ENCODE measurements at regions not wholly inside any gene's neighbourhood (a gene's known extent, or its start where the extent isn't known, plus 50 kb on each side); places are given as distances from the start of the nearest gene placed in this dataset.

DNA sequence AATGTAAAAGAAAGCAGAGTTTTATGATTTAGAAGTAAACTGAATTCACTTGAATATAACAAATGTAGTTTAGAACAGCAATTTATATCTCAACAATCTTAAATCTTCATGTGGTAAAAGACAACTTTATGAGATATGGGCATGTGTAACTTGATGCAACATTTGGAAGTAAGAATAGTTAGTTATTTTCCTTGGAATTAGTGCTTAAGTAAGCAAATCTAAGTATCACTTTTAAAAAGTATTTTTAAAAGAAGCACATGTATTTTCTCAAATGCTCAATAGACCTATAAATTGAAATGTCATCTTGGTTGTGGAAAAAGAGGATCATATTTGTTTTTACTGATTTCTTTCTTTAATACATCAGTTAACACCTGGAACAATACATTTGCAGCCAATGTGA is 340.3 kb upstream of the CDH6 start:
- Histone ChIP-seq H3K9me3 (ENCODE audit: low read length) (no peaks in the 10 kb centered on the region), H3K4me2 (ENCODE audit: low read length) (no peak overlapping the region), H3K27ac (ENCODE audit: low read depth, low read length, poor library complexity, severe bottlenecking) (no peak overlapping the region), H3K9me2 (ENCODE audit: insufficient read depth, low read length) (no peaks in the 10 kb centered on the region), H4K20me1 (ENCODE audit: insufficient read depth, low read length) (no peaks in the 10 kb centered on the region), H3K4me3 (ENCODE audit: low read depth, low read length, poor library complexity, severe bottlenecking) (no peak overlapping the region), H3K79me2 (ENCODE audit: insufficient read depth, low read depth, low read length) (no peaks in the 10 kb centered on the region), H2AFZ (ENCODE audit: low read length) (no peak overlapping the region), H3K36me3 (ENCODE audit: insufficient read depth, low read length) (no peaks in the 10 kb centered on the region), H3K4me1 (ENCODE audit: insufficient read depth, low read length, poor library complexity, severe bottlenecking) (no peaks in the 10 kb centered on the region)
- intact Hi-C loops (cut with micrococcal nuclease; ENCODE audit: unreplicated experiment) = no loop called here
- TF ChIP-seq, protein P1, sequence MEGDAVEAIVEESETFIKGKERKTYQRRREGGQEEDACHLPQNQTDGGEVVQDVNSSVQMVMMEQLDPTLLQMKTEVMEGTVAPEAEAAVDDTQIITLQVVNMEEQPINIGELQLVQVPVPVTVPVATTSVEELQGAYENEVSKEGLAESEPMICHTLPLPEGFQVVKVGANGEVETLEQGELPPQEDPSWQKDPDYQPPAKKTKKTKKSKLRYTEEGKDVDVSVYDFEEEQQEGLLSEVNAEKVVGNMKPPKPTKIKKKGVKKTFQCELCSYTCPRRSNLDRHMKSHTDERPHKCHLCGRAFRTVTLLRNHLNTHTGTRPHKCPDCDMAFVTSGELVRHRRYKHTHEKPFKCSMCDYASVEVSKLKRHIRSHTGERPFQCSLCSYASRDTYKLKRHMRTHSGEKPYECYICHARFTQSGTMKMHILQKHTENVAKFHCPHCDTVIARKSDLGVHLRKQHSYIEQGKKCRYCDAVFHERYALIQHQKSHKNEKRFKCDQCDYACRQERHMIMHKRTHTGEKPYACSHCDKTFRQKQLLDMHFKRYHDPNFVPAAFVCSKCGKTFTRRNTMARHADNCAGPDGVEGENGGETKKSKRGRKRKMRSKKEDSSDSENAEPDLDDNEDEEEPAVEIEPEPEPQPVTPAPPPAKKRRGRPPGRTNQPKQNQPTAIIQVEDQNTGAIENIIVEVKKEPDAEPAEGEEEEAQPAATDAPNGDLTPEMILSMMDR (conservative IDR thresholded peaks at IDR 0.05; ENCODE audit: low read length) = no peak
- TF ChIP-seq EZH2phosphoT487 (IDR thresholded peaks at IDR 0.05; ENCODE audit: borderline replicate concordance, low read depth, low read length) = no peak
- ChIA-PET POLR2A (no interaction called here), CTCF (ENCODE audit: unreplicated experiment) (no interaction called here)
- BruUV-seq (replicated peaks) = no TSS peak
- no peak for DNase-seq (ENCODE audit: low spot score)

DNA sequence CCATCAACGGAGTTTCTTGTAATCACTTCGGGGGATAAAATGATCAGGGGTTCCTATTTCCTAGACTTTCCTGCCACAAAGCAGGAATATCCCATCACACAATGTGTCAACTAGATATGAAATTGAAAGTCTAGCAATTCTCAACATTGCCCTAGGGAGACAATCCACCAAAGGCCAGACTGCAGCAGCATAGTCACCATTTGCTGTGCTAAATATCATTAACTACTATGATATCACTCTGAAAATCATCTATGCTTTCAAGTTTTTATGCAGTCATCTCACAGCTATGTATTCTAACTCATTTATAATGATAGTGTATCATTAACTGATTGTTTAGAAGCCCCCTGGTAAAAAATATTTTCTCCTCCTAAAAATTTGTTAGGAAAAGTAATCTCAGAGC is 342.6 kb upstream of the CDH6 start:
- no peaks in the 10 kb centered on the region for H3K9me3 ChIP-seq (ENCODE audit: low read length)
- intact Hi-C loops (cut with micrococcal nuclease; ENCODE audit: unreplicated experiment) = no loop called here
- no peaks in the 10 kb centered on the region for H4K20me1 ChIP-seq (ENCODE audit: insufficient read depth, low read length)
- no peaks in the 10 kb centered on the region for H3K4me1 ChIP-seq (ENCODE audit: insufficient read depth, low read length, poor library complexity, severe bottlenecking)
- H3K4me3 ChIP-seq (ENCODE audit: low read depth, low read length, poor library complexity, severe bottlenecking) = no peak overlapping the region
- CTCF ChIA-PET (ENCODE audit: unreplicated experiment) = no interaction called here
- POLR2A ChIA-PET = interaction anchor here (1.0 to 1.7 kb wide), 2 partner anchors 10 to 20 kb away, joined by 3 to 4 read pairs; no protein-coding TSS in a partner anchor
- H3K27ac ChIP-seq (ENCODE audit: low read depth, low read length, poor library complexity, severe bottlenecking) = no peak overlapping the region
- no peaks in the 10 kb centered on the region for H3K36me3 ChIP-seq (ENCODE audit: insufficient read depth, low read length)
- H2AFZ ChIP-seq (ENCODE audit: low read length) = no peak overlapping the region
- BruUV-seq (replicated peaks) = no TSS peak
- DNase-seq (ENCODE audit: low spot score) = no peak
- H3K9me2 ChIP-seq (ENCODE audit: insufficient read depth, low read length) = no peaks in the 10 kb centered on the region
- no peak for TF ChIP-seq EZH2phosphoT487 (IDR thresholded peaks at IDR 0.05; ENCODE audit: borderline replicate concordance, low read depth, low read length)
- TF ChIP-seq, protein P1 (conservative IDR thresholded peaks at IDR 0.05; ENCODE audit: low read length) = no peak
- H3K79me2 ChIP-seq (ENCODE audit: insufficient read depth, low read depth, low read length) = no peaks in the 10 kb centered on the region
- H3K4me2 ChIP-seq (ENCODE audit: low read length) = no peak overlapping the region

DNA sequence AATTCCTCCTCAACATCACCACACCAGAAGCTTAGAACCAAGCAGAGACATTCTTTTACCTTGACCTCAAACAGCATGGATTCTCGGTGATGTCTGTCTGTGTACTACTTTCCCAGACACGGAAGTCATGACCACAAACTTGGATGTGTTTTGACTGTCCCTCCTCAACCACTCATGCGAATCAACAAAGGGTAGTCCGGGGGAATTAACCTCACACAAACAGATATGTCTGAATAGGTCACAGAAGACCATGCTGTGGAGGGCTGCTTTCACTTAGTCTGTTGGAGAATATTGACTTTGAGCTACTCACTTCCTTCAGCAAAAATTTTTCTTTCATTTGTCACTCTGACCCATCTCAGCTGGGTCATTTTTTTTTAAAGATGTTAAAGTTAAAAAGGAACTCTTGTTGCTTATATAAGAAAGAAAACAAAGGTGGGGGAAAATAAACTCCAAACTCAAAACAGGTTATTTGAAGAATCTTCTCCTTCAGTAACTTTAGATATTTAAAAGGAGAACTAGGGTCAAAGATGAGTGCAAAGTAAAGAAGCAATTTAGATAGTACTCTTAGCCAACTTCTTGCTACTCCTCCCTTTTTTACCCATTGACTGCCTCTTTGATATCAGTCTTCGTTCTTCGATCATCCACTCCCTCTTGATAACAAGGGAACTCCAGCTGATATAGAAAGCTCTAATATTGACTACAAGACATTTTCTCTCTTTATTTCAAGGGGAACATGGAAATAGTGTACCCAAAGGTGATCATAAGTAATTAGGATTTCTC is 343.4 kb upstream of the CDH6 start:
- no peaks in the 10 kb centered on the region for H3K9me3 ChIP-seq (ENCODE audit: low read length)
- H3K4me2 ChIP-seq (ENCODE audit: low read length) = no peak overlapping the region
- H3K79me2 ChIP-seq (ENCODE audit: insufficient read depth, low read depth, low read length) = no peaks in the 10 kb centered on the region
- TF ChIP-seq EZH2phosphoT487 (IDR thresholded peaks at IDR 0.05; ENCODE audit: borderline replicate concordance, low read depth, low read length) = no peak
- TF ChIP-seq, protein P1 (conservative IDR thresholded peaks at IDR 0.05; ENCODE audit: low read length) = no peak
- no peak overlapping the region for H2AFZ ChIP-seq (ENCODE audit: low read length)
- no peak for DNase-seq (ENCODE audit: low spot score)
- H4K20me1 ChIP-seq (ENCODE audit: insufficient read depth, low read length) = no peaks in the 10 kb centered on the region
- CTCF ChIA-PET (ENCODE audit: unreplicated experiment) = no interaction called here
- H3K4me3 ChIP-seq (ENCODE audit: low read depth, low read length, poor library complexity, severe bottlenecking) = no peak overlapping the region
- no peaks in the 10 kb centered on the region for H3K36me3 ChIP-seq (ENCODE audit: insufficient read depth, low read length)
- no peaks in the 10 kb centered on the region for H3K4me1 ChIP-seq (ENCODE audit: insufficient read depth, low read length, poor library complexity, severe bottlenecking)
- no TSS peak for BruUV-seq (replicated peaks)
- H3K9me2 ChIP-seq (ENCODE audit: insufficient read depth, low read length) = no peaks in the 10 kb centered on the region
- H3K27ac ChIP-seq (ENCODE audit: low read depth, low read length, poor library complexity, severe bottlenecking) = no peak overlapping the region
- POLR2A ChIA-PET = interaction anchor here (1.0 to 1.7 kb wide), 2 partner anchors 9 to 19 kb away, joined by 3 to 4 read pairs; no protein-coding TSS in a partner anchor
- intact Hi-C loops (cut with micrococcal nuclease; ENCODE audit: unreplicated experiment) = no loop called here

Data from OCI-LY7 (cell line).